ENCODE measurements at regions not wholly inside any gene's neighbourhood (a gene's known extent, or its start where the extent isn't known, plus 50 kb on each side); places are given as distances from the start of the nearest gene placed in this dataset.
"Not testable (repeated sequence)": the region's sequence is repeated elsewhere in the genome, so short reads cannot be mapped to it uniquely, and the experiment has no call there.

DNA sequence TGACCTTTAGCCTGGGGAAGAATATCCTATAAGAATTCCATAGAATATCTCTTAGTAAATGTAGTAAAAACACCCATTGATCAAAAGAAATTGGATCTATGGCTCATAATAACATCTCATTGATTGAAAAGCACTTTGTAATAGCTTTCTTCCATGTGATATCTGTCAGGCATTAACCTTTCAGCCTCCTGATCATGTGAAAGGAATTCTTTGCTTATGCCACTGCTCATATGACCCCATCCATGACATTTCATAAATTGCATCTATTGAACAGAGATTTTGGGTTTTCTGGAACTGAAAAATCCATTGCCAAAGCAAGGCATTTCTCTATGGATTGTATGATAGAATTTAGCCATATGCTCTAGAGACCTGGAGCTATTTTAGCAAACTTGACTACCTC, 519.3 kb upstream of the PFKP start:
- no peak overlapping the region for H3K4me2 ChIP-seq (ENCODE audit: low read length)
- H3K9me3 ChIP-seq (ENCODE audit: low read length): no peaks in the 10 kb centered on the region
- POLR2A ChIA-PET (ENCODE audit: unreplicated experiment): no interaction called here
- H3K9me2 ChIP-seq (replicated peaks; ENCODE audit: low read length): no peaks in the 10 kb centered on the region
- H3K4me1 ChIP-seq (ENCODE audit: insufficient read depth, low read length): no peaks in the 10 kb centered on the region
- H2AFZ ChIP-seq (ENCODE audit: low read length): no peak overlapping the region
- no peaks in the 10 kb centered on the region for H4K20me1 ChIP-seq (ENCODE audit: low read length)
- no TSS peak for BruUV-seq (replicated peaks)
- no peak overlapping the region for H3K9ac ChIP-seq (ENCODE audit: low read length)
- no peaks in the 10 kb centered on the region for H3K27me3 ChIP-seq (ENCODE audit: low read length)
- no peak overlapping the region for H3K4me3 ChIP-seq (ENCODE audit: low read length)
- DNase-seq (no peak), ATAC-seq (no peak)
- TF ChIP-seq, protein P1, sequence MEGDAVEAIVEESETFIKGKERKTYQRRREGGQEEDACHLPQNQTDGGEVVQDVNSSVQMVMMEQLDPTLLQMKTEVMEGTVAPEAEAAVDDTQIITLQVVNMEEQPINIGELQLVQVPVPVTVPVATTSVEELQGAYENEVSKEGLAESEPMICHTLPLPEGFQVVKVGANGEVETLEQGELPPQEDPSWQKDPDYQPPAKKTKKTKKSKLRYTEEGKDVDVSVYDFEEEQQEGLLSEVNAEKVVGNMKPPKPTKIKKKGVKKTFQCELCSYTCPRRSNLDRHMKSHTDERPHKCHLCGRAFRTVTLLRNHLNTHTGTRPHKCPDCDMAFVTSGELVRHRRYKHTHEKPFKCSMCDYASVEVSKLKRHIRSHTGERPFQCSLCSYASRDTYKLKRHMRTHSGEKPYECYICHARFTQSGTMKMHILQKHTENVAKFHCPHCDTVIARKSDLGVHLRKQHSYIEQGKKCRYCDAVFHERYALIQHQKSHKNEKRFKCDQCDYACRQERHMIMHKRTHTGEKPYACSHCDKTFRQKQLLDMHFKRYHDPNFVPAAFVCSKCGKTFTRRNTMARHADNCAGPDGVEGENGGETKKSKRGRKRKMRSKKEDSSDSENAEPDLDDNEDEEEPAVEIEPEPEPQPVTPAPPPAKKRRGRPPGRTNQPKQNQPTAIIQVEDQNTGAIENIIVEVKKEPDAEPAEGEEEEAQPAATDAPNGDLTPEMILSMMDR (conservative IDR thresholded peaks at IDR 0.05; ENCODE audit: low read depth, low read length): no peak
- TF ChIP-seq EZH2phosphoT487 (IDR thresholded peaks at IDR 0.05; ENCODE audit: borderline replicate concordance, low read length) (no peak), EZH2 (IDR thresholded peaks at IDR 0.05; ENCODE audit: low read length, unreplicated experiment) (no peak)
- no peaks in the 10 kb centered on the region for H3K36me3 ChIP-seq (ENCODE audit: low read depth, low read length)
- H3K79me2 ChIP-seq (ENCODE audit: low read length): no peaks in the 10 kb centered on the region
- intact Hi-C loops (cut with micrococcal nuclease): no loop called here
- CTCF ChIA-PET: no interaction called here
- H3K27ac ChIP-seq (ENCODE audit: low read length): no peak overlapping the region
- H3F3A ChIP-seq (ENCODE audit: low read length, unreplicated experiment): no peaks in the 10 kb centered on the region

GRCh38 chr10:2547606-2548005, 519.7 kb upstream of the PFKP start:
- Histone ChIP-seq H3K9ac (ENCODE audit: low read length) (no peak overlapping the region), H3K79me2 (ENCODE audit: low read length) (no peaks in the 10 kb centered on the region), H2AFZ (ENCODE audit: low read length) (no peak overlapping the region), H3K27me3 (ENCODE audit: low read length) (no peaks in the 10 kb centered on the region), H3K9me2 (replicated peaks; ENCODE audit: low read length) (no peaks in the 10 kb centered on the region), H3F3A (ENCODE audit: low read length, unreplicated experiment) (no peaks in the 10 kb centered on the region), H3K9me3 (ENCODE audit: low read length) (no peaks in the 10 kb centered on the region), H3K4me3 (ENCODE audit: low read length) (no peak overlapping the region), H3K27ac (ENCODE audit: low read length) (no peak overlapping the region), H4K20me1 (ENCODE audit: low read length) (no peaks in the 10 kb centered on the region), H3K4me2 (ENCODE audit: low read length) (no peak overlapping the region), H3K4me1 (ENCODE audit: insufficient read depth, low read length) (no peaks in the 10 kb centered on the region), H3K36me3 (ENCODE audit: low read depth, low read length) (no peaks in the 10 kb centered on the region)
- DNase-seq: no peak
- no peak for ATAC-seq
- no TSS peak for BruUV-seq (replicated peaks)
- POLR2A ChIA-PET (ENCODE audit: unreplicated experiment): no interaction called here
- CTCF ChIA-PET: no interaction called here
- TF ChIP-seq EZH2 (IDR thresholded peaks at IDR 0.05; ENCODE audit: low read length, unreplicated experiment): no peak
- TF ChIP-seq, protein P1 (conservative IDR thresholded peaks at IDR 0.05; ENCODE audit: low read depth, low read length): no peak
- TF ChIP-seq EZH2phosphoT487 (IDR thresholded peaks at IDR 0.05; ENCODE audit: borderline replicate concordance, low read length): no peak
- intact Hi-C loops (cut with micrococcal nuclease): no loop called here

DNA sequence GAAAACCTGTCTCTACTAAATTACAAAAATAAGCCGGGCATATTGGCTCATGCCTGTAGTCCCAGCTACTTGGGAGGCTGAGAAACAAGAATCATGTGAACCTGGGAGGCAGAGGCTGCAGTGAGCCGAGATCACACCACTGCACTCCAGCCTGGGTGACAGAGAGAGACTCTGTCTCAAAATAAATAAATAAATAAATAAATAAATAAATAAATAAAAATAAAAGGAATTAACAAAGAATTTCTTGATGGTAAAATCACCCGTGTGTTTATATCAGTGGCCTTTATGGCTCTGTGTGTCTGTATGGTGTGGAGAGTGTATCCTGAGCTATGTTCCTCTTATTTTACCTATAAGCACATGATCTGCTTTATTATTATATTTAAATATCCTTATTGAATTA, 520.5 kb upstream of the PFKP start:
- H3K4me1 ChIP-seq (ENCODE audit: insufficient read depth, low read length); DNase-seq; CTCF ChIA-PET; POLR2A ChIA-PET (ENCODE audit: unreplicated experiment); H2AFZ ChIP-seq (ENCODE audit: low read length); H3K27me3 ChIP-seq (ENCODE audit: low read length); H4K20me1 ChIP-seq (ENCODE audit: low read length); H3K9ac ChIP-seq (ENCODE audit: low read length); BruUV-seq (replicated peaks); ATAC-seq; H3K9me3 ChIP-seq (ENCODE audit: low read length); H3K36me3 ChIP-seq (ENCODE audit: low read depth, low read length); H3K79me2 ChIP-seq (ENCODE audit: low read length); intact Hi-C loops (cut with micrococcal nuclease); H3K4me3 ChIP-seq (ENCODE audit: low read length); H3K27ac ChIP-seq (ENCODE audit: low read length); H3K4me2 ChIP-seq (ENCODE audit: low read length); H3F3A ChIP-seq (ENCODE audit: low read length, unreplicated experiment); H3K9me2 ChIP-seq (replicated peaks; ENCODE audit: low read length): not testable (repeated sequence)

Measured in PC-3 (cell line).